ENCODE measurements at regions not wholly inside any gene's neighbourhood (a gene's known extent, or its start where the extent isn't known, plus 50 kb on each side); places are given as distances from the start of the nearest gene placed in this dataset.

- no peak for DNase-seq (ENCODE audit: low spot score in 2 of 2)
- Histone ChIP-seq H3K36me3 (no peaks in the 10 kb centered on the region), H3K9me3 (no peaks in the 10 kb centered on the region), H3K4me1 (no peaks in the 10 kb centered on the region), H3K4me3 (no peak overlapping the region), H3K27me3 (no peaks in the 10 kb centered on the region), H3K27ac (no peak overlapping the region)
- intact Hi-C loops (cut with DNase I; ENCODE audit: low total_unique reads) = no loop called here
- TF ChIP-seq POLR2AphosphoS5 (IDR thresholded peaks at IDR 0.05) (no peak), POLR2A (IDR thresholded peaks at IDR 0.05) (no peak), CTCF (IDR thresholded peaks at IDR 0.05) (no peak)
Measured at GRCh38 chr6:16078064-16078463, 50.8 kb upstream of the MYLIP start.

GRCh38 chr6:16069671-16070070 is 59.2 kb upstream of the MYLIP start:
- DNase-seq (ENCODE audit: low spot score in 2 of 2) = no peak
- Histone ChIP-seq H3K27me3 (no peaks in the 10 kb centered on the region), H3K9me3 (no peaks in the 10 kb centered on the region), H3K4me1 (no peaks in the 10 kb centered on the region), H3K27ac (no peak overlapping the region), H3K4me3 (no peak overlapping the region), H3K36me3 (no peaks in the 10 kb centered on the region)
- intact Hi-C loops (cut with DNase I; ENCODE audit: low total_unique reads) = loop anchor here (2.0 kb wide), 1 partner anchor 83 kb away; no protein-coding TSS in a partner anchor
- no peak for TF ChIP-seq POLR2AphosphoS5 (IDR thresholded peaks at IDR 0.05)
- no peak for TF ChIP-seq CTCF (IDR thresholded peaks at IDR 0.05)
- no peak for TF ChIP-seq POLR2A (IDR thresholded peaks at IDR 0.05)

- H3K27me3 ChIP-seq = no peaks in the 10 kb centered on the region
- TF ChIP-seq CTCF (IDR thresholded peaks at IDR 0.05) = no peak
- TF ChIP-seq POLR2A (IDR thresholded peaks at IDR 0.05) = no peak
- TF ChIP-seq POLR2AphosphoS5 (IDR thresholded peaks at IDR 0.05) = no peak
- H3K36me3 ChIP-seq = no peaks in the 10 kb centered on the region
- intact Hi-C loops (cut with DNase I; ENCODE audit: low total_unique reads) = loop anchor here (2.0 kb wide), 1 partner anchor 84 kb away; no protein-coding TSS in a partner anchor
- DNase-seq (ENCODE audit: low spot score in 2 of 2) = no peak
- H3K4me3 ChIP-seq = no peak overlapping the region
- no peaks in the 10 kb centered on the region for H3K4me1 ChIP-seq
- no peak overlapping the region for H3K27ac ChIP-seq
- H3K9me3 ChIP-seq = no peaks in the 10 kb centered on the region
Measured at GRCh38 chr6:16069222-16069621, 59.7 kb upstream of the MYLIP start.

GRCh38 chr6:16067568-16067967 is 61.3 kb upstream of the MYLIP start:
- Histone ChIP-seq H3K27me3 (no peaks in the 10 kb centered on the region), H3K4me1 (no peaks in the 10 kb centered on the region), H3K9me3 (no peaks in the 10 kb centered on the region), H3K36me3 (no peaks in the 10 kb centered on the region), H3K27ac (no peak overlapping the region), H3K4me3 (no peak overlapping the region)
- no peak for DNase-seq (ENCODE audit: low spot score in 2 of 2)
- intact Hi-C loops (cut with DNase I; ENCODE audit: low total_unique reads) = no loop called here
- TF ChIP-seq POLR2AphosphoS5 (IDR thresholded peaks at IDR 0.05) (no peak), POLR2A (IDR thresholded peaks at IDR 0.05) (no peak), CTCF (IDR thresholded peaks at IDR 0.05) (no peak)

GRCh38 chr6:16064671-16065072 is 64.2 kb upstream of the MYLIP start:
- Histone ChIP-seq H3K4me1 (no peaks in the 10 kb centered on the region), H3K4me3 (no peak overlapping the region), H3K36me3 (no peaks in the 10 kb centered on the region), H3K27me3 (no peaks in the 10 kb centered on the region), H3K9me3 (no peaks in the 10 kb centered on the region), H3K27ac (no peak overlapping the region)
- intact Hi-C loops (cut with DNase I; ENCODE audit: low total_unique reads) = no loop called here
- DNase-seq (ENCODE audit: low spot score in 2 of 2) = no peak
- TF ChIP-seq POLR2A (IDR thresholded peaks at IDR 0.05) (no peak), CTCF (IDR thresholded peaks at IDR 0.05) (no peak), POLR2AphosphoS5 (IDR thresholded peaks at IDR 0.05) (no peak)

Data from breast epithelium (tissue), 4 donors.